ENCODE measurements at regions not wholly inside any gene's neighbourhood (a gene's known extent, or its start where the extent isn't known, plus 50 kb on each side); places are given as distances from the start of the nearest gene placed in this dataset.
"Not testable (repeated sequence)": the region's sequence is repeated elsewhere in the genome, so short reads cannot be mapped to it uniquely, and the experiment has no call there.

DNA sequence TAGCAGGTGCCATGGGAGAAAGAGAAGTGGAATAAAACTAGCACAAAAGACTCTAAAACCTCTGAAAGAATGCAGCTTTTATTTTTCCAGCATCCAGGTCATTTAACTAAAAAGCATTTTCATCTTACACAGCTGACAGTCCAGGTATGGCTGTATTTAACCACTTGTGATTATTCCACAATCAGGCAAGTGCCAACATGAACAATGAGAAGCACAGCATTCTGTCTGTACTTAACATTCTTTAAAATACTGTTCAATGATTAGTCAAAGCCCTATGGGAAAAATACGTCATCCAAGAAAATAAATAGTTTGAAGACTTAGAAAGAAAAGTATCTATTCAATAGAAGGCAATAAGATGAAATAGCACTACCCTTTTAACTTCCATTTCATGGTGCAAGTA lies 246.9 kb downstream of the LIG4 start:
- no peaks in the 10 kb centered on the region for H3K4me1 Mint-ChIP-seq (ENCODE audit: low read depth in 2 of 2)
- ATAC-seq (replicated peaks) = no peak
- H3K9me3 Mint-ChIP-seq = peaks cover 0 to 22% of the 10 kb centered on the region in 2 donors
- no peaks in the 10 kb centered on the region for H3K27me3 Mint-ChIP-seq
- no peak overlapping the region for H3K27ac Mint-ChIP-seq
- no peaks in the 10 kb centered on the region for H3K36me3 Mint-ChIP-seq (ENCODE audit: insufficient read depth)
- no peak for DNase-seq
- H3K4me3 Mint-ChIP-seq = no peak overlapping the region

DNA sequence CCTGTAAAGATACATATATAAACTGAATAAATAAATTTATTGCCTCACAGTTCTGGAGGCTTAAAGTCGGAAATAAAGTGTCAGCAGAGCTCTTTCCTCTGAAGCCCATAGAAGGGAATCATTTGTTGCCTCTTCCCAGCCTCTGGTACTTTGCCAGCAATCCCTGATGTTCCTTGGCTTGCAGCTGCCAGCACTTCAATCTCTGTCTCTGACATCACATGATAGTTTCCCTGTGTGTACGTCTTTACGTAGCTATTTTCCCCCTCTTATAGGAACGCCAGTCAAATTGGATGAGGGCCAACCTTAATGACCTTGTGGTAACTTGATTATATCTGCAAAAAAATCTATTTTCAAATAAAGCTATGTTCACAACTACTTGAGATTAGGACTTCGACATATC lies 250.9 kb downstream of the LIG4 start:
- Mint-ChIP-seq H3K27me3 (no peaks in the 10 kb centered on the region), H3K9me3 (peaks cover 0 to 29% of the 10 kb centered on the region in 2 donors), H3K4me1 (ENCODE audit: low read depth in 2 of 2) (no peaks in the 10 kb centered on the region), H3K4me3 (no peak overlapping the region), H3K36me3 (ENCODE audit: insufficient read depth) (no peaks in the 10 kb centered on the region), H3K27ac (no peak overlapping the region)
- DNase-seq (no peak), ATAC-seq (replicated peaks) (no peak)

DNA sequence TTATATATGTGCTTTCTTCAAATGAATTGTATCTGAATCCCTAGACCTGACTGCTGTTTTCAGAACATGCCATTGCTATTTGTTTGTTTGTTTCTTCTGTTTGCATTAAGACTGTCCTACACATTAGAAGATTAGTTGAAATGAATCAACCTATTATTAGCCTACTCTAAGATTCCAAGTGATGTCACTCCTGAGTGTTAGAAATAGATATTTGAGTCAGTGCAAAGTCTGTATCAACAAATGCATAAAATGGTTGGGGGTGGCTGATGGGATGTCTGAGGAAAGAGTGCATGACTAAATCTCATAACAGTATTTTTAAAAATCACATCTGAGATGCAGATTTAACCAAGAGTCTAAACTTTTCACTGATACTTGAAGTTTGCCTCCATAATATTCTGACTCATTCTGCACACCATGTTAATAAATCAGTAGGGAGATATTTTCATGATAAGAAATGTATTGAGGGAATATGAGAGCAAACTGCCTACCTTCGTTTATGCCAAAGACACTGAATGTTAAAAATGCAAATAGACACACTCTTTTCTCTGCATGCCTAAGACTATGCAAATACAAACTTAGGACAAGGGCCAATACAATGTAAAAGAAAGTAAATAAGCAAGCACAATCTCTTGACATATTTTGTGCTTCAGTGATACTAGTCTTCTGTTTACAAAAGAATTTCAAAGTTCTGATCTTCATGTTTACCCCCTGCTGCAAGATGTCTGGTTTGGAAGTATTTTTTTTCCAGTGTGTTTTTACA lies 253.3 kb downstream of the LIG4 start:
- H3K27me3 Mint-ChIP-seq = no peaks in the 10 kb centered on the region
- no peak for DNase-seq
- H3K36me3 Mint-ChIP-seq (ENCODE audit: insufficient read depth) = no peaks in the 10 kb centered on the region
- no peak overlapping the region for H3K27ac Mint-ChIP-seq
- peaks cover 0 to 29% of the 10 kb centered on the region in 2 donors for H3K9me3 Mint-ChIP-seq
- ATAC-seq (replicated peaks) = no peak
- no peak overlapping the region for H3K4me3 Mint-ChIP-seq
- no peaks in the 10 kb centered on the region for H3K4me1 Mint-ChIP-seq (ENCODE audit: low read depth in 2 of 2)

DNA sequence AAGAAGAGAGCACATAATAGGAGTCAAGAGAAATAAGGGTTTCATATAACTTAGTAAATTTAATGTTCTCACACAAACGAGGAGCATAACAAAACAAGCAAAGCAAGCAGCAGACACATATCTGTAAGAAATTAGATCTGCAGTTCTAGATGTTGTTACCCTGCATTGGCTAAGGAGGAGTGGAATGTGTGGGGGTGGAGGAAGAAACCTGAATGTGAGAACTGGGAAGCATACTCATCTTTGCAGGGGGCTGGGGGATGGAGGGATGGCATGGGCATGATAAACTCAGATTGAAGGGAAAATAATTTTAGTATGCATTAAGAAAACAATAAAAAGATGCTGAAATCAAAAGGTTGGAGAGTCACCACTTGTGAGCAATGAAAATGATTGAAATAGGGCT lies 255.0 kb downstream of the LIG4 start:
- no peak for DNase-seq
- Mint-ChIP-seq H3K36me3 (ENCODE audit: insufficient read depth) (no peaks in the 10 kb centered on the region), H3K4me1 (ENCODE audit: low read depth in 2 of 2) (no peaks in the 10 kb centered on the region), H3K27ac (no peak overlapping the region), H3K9me3 (peaks cover 5 to 33% of the 10 kb centered on the region in 2 donors), H3K27me3 (no peaks in the 10 kb centered on the region), H3K4me3 (no peak overlapping the region)
- no peak for ATAC-seq (replicated peaks)

- Mint-ChIP-seq H3K27ac (no peak overlapping the region), H3K27me3 (no peaks in the 10 kb centered on the region)
Measured at GRCh38 chr13:107956889-107957288, 258.4 kb downstream of the LIG4 start.

DNA sequence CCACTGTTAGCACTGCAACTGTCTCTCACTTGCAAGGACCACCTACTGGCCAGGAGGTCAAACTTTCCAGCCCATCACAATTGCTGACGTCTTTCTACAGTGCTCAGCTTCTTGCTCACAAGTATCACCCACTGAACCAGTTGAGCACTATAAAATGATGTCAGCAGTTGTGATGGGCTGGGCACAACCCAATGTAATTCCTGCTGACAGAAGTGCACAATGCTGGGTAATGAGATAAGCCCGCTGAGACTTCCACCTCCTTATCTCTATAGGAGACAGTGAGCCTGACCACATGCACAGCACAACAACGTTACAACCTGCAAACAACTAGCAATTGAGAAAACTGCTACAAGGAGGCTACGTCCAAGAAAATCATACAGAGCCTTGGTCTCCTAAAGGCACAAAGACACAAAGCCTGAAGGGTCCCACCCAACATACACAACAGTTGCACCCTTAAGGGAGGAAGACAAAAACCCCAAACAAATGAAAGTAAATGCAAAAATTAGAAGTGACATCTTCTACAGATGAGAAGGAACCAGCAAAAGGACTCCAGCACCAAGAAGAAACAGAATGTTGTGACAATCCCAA lies 273.2 kb downstream of the LIG4 start:
- Mint-ChIP-seq H3K36me3 (ENCODE audit: insufficient read depth) (no peaks in the 10 kb centered on the region), H3K4me3 (no peak overlapping the region), H3K27me3 (no peaks in the 10 kb centered on the region), H3K4me1 (ENCODE audit: low read depth in 2 of 2) (no peaks in the 10 kb centered on the region), H3K27ac (no peak overlapping the region), H3K9me3 (peaks cover 9 to 16% of the 10 kb centered on the region in 2 donors)
- DNase-seq (no peak), ATAC-seq (replicated peaks) (no peak)

More at GRCh38 chr13:107956889-107957288, 258.4 kb downstream of the LIG4 start:
- no peak for DNase-seq
- Mint-ChIP-seq H3K9me3 (peaks cover 5 to 25% of the 10 kb centered on the region in 2 donors), H3K4me3 (no peak overlapping the region), H3K36me3 (ENCODE audit: insufficient read depth) (no peaks in the 10 kb centered on the region), H3K4me1 (ENCODE audit: low read depth in 2 of 2) (no peaks in the 10 kb centered on the region)
- ATAC-seq (replicated peaks) = no peak

DNA sequence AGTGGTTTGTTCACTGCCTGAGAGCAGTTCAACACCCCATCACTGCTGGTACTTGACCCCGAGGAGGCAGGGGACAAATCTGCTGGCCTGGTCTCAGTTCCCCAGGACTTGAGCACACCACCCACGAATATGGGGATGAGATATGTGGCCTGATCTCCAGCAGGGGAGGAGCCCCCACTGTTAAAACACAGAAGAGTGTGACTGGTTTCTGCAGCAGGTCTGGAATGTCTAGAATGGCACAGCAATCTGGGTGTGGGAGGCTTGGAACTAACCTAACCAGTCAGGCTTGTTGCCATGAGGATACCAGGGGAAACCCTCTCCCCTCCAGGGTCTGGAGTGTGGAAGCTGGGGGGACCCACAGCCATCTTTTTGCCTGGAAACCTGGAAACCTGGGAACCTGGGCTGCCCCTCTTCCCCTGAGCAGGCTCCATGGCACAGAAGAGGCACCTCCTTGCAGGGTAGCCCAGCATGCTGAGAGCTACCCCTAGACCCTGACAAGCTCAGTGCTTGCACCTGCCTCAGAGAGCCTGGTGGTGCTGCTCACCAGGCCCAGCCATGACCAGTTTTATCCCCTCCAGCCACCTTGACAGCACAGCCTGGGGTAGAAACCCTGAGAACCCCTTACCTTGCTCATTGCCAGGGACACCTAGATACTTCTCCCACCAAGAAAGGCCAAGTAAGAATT lies 273.8 kb downstream of the LIG4 start:
- H3K4me3 Mint-ChIP-seq = no peak overlapping the region
- H3K9me3 Mint-ChIP-seq = peaks cover 9 to 16% of the 10 kb centered on the region in 2 donors
- no peak overlapping the region for H3K27ac Mint-ChIP-seq
- H3K27me3 Mint-ChIP-seq = no peaks in the 10 kb centered on the region
- H3K36me3 Mint-ChIP-seq (ENCODE audit: insufficient read depth) = no peaks in the 10 kb centered on the region
- no peak for ATAC-seq (replicated peaks)
- H3K4me1 Mint-ChIP-seq (ENCODE audit: low read depth in 2 of 2) = no peaks in the 10 kb centered on the region
- DNase-seq = no peak

- Mint-ChIP-seq H3K4me1 (ENCODE audit: low read depth in 2 of 2) (no peaks in the 10 kb centered on the region), H3K4me3 (no peak overlapping the region), H3K9me3 (peaks cover 7 to 12% of the 10 kb centered on the region in 2 donors), H3K27ac (no peak overlapping the region), H3K27me3 (no peaks in the 10 kb centered on the region), H3K36me3 (ENCODE audit: insufficient read depth) (no peaks in the 10 kb centered on the region)
- no peak for ATAC-seq (replicated peaks)
- DNase-seq = no peak
Measured at GRCh38 chr13:107937848-107938247, 277.5 kb downstream of the LIG4 start.

- Mint-ChIP-seq H3K27ac (no peak overlapping the region), H3K4me1 (ENCODE audit: low read depth in 2 of 2) (no peaks in the 10 kb centered on the region), H3K27me3 (no peaks in the 10 kb centered on the region), H3K36me3 (ENCODE audit: insufficient read depth) (no peaks in the 10 kb centered on the region), H3K9me3 (peaks cover 18 to 24% of the 10 kb centered on the region in 2 donors), H3K4me3 (no peak overlapping the region)
- ATAC-seq (replicated peaks) = no peak
- DNase-seq = no peak
Measured at GRCh38 chr13:107931056-107931455, 284.3 kb downstream of the LIG4 start.

DNA sequence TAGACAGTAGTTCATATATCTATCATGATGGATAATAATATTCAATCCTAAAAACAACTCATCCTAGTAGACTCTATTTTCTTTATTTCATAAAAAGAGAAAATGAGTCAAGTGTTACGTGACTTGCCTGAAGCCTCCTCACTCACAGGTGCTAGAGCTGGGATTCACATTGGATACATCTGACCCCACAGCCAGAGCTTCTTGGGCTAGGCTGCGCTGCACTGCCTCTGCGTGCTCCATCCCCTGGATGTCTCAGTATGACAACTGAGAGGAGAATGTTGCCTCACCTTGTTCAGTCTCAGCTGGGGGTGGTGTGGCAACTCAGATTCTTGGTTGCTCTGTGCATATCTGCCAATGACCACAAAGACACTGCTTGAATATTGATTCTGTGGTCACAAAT lies 286.6 kb downstream of the LIG4 start:
- H3K9me3 Mint-ChIP-seq = peaks cover 16 to 24% of the 10 kb centered on the region in 2 donors
- H3K27me3 Mint-ChIP-seq = no peaks in the 10 kb centered on the region
- no peak overlapping the region for H3K27ac Mint-ChIP-seq
- H3K4me1 Mint-ChIP-seq (ENCODE audit: low read depth in 2 of 2) = no peaks in the 10 kb centered on the region
- no peak for DNase-seq
- ATAC-seq (replicated peaks) = no peak
- H3K4me3 Mint-ChIP-seq = no peak overlapping the region
- no peaks in the 10 kb centered on the region for H3K36me3 Mint-ChIP-seq (ENCODE audit: insufficient read depth)

- no peak overlapping the region for H3K4me3 Mint-ChIP-seq
- H3K4me1 Mint-ChIP-seq (ENCODE audit: low read depth in 2 of 2) = no peaks in the 10 kb centered on the region
- H3K9me3 Mint-ChIP-seq = peaks cover 10 to 24% of the 10 kb centered on the region in 2 donors
- H3K27ac Mint-ChIP-seq = no peak overlapping the region
- H3K27me3 Mint-ChIP-seq = no peaks in the 10 kb centered on the region
- H3K36me3 Mint-ChIP-seq (ENCODE audit: insufficient read depth) = no peaks in the 10 kb centered on the region
- DNase-seq (no peak), ATAC-seq (replicated peaks) (no peak)
Measured at GRCh38 chr13:107927557-107927956, 287.8 kb downstream of the LIG4 start.

DNA sequence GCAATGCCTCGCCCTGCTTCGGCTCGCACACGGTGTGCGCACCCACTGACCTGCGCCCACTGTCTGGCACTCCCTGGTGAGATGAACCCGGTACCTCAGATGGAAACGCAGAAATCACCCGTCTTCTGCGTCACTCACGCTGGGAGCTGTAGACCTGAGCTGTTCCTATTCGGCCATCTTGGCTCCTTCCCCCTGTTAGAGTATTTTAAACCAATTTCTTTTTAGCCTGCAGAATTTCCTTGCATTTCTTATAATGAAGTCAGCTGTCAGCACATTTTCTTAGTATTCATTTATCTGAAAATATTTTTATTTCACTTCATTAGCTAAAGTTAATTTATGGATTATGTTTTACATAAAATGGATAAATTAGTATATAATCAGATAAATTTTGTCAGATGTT lies 288.8 kb downstream of the LIG4 start:
- not testable (repeated sequence) for H3K27me3 Mint-ChIP-seq

DNA sequence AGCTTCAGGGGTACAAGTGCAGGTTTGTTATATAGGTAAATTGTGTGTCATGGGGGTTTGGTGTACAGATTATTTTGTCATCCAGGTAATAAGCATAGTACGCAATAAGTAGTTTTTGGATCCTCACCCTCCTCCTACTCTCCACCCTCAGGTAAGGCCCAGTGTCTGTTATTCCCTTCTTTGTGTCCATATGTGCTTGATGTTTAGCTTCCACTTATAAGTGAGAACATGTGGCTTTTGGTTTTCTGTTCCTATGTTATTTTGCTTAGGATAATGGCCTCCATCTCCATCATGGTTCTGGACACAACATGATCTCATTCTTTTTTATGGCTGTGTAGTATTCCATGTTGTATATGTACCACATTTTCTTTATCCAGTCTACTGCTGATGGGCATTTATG lies 298.4 kb downstream of the LIG4 start:
- H3K4me3 Mint-ChIP-seq; H3K9me3 Mint-ChIP-seq; H3K27me3 Mint-ChIP-seq; H3K4me1 Mint-ChIP-seq (ENCODE audit: low read depth in 2 of 2); H3K27ac Mint-ChIP-seq; DNase-seq; H3K36me3 Mint-ChIP-seq (ENCODE audit: insufficient read depth); ATAC-seq (replicated peaks): not testable (repeated sequence)

More for the DNA sequence above, 288.8 kb downstream of the LIG4 start:
- not testable (repeated sequence) for H3K27ac Mint-ChIP-seq; H3K4me1 Mint-ChIP-seq (ENCODE audit: low read depth in 2 of 2); H3K36me3 Mint-ChIP-seq (ENCODE audit: insufficient read depth); H3K4me3 Mint-ChIP-seq; ATAC-seq (replicated peaks); DNase-seq
- H3K9me3 Mint-ChIP-seq = peaks cover 10 to 23% of the 10 kb centered on the region in 2 donors

DNA sequence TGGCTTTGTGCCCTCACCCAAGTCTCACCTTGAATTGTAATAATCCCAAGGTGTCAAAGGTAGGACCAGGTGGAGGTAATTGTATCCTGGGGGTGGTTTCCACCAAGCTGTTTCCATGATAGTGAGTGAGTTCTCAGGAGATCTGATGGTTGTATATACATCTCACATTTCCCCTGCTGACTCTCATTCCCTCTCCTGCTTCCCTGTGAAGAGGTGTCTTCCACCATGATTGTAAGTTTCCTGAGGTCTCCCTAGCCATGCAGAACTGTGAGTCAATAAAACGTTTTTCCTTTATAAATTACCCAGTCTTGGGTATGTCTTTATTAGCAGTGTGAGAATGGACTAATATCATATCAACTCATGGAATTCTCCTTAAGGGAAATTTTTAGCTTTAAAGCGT lies 302.6 kb downstream of the LIG4 start:
- Mint-ChIP-seq H3K9me3 (peaks cover 14 to 17% of the 10 kb centered on the region in 2 donors), H3K27ac (no peak overlapping the region), H3K4me3 (no peak overlapping the region), H3K36me3 (ENCODE audit: insufficient read depth) (no peaks in the 10 kb centered on the region), H3K27me3 (no peaks in the 10 kb centered on the region), H3K4me1 (ENCODE audit: low read depth in 2 of 2) (no peaks in the 10 kb centered on the region)
- DNase-seq (no peak), ATAC-seq (replicated peaks) (no peak)

Measured in effector memory CD8-positive, alpha-beta T cell (primary cell).